GM10266 (cell line): ENCODE measurements at regions not wholly inside any gene's neighbourhood (a gene's known extent, or its start where the extent isn't known, plus 50 kb on each side); places are given as distances from the start of the nearest gene placed in this dataset.

Experiments used
- DNase-seq: peaks from one replicate; pipeline ENCODE4 v3.0.0; 2012; ENCODE audit errors: extremely low spot score
- TF ChIP-seq, protein P1 (sequence below): IDR thresholded peaks from 2 replicates; pipeline ENCODE4 v1.5.1; 2012; ENCODE audit warnings: mild to moderate bottlenecking, low read depth; ENCODE audit not compliant: control insufficient read depth, insufficient read depth; ENCODE audit errors: missing control alignments

DNA sequence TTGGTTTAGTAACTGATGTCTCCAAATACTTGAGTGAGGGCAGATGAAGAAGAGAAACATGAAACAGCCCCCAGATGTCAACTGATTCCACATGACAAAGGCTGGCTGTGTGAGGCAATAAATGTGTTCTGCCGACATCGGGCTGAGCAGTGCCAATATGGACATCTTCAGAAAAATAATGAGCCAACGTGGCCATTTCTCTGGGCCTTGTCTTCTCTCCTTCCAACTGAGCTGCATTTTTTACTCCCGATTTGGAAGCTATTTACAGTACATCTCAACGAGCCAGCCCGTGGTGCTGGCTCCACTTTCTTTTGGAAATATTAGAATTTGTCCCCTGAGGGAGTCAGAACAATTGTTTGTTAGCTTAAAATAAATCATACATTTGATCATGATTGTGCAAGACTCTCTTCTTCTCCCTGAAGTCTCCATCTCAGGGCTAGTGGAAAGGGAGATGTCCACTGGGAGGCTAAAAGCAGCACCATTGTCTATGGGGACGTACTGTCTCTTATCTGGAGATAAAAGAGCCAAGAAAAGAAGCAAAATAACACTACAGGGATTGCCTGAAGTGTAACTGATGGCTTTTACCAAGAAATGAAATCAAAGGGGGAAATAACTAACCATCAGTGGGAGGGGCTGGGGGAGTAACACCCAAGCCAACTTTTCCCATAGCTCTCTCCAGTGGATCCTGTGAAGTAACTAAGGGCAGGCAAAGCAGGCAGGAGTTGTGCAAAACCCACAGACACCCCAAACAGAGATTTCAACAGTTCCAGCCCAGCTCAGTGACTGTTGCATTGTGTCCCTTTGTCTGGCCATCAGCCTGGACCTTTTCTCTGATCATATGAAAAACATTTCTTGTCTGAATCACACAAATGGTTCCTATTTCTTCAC is 114.8 kb downstream of the RDH14 start:
- TF ChIP-seq, protein P1, sequence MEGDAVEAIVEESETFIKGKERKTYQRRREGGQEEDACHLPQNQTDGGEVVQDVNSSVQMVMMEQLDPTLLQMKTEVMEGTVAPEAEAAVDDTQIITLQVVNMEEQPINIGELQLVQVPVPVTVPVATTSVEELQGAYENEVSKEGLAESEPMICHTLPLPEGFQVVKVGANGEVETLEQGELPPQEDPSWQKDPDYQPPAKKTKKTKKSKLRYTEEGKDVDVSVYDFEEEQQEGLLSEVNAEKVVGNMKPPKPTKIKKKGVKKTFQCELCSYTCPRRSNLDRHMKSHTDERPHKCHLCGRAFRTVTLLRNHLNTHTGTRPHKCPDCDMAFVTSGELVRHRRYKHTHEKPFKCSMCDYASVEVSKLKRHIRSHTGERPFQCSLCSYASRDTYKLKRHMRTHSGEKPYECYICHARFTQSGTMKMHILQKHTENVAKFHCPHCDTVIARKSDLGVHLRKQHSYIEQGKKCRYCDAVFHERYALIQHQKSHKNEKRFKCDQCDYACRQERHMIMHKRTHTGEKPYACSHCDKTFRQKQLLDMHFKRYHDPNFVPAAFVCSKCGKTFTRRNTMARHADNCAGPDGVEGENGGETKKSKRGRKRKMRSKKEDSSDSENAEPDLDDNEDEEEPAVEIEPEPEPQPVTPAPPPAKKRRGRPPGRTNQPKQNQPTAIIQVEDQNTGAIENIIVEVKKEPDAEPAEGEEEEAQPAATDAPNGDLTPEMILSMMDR = no peak
- no peak for DNase-seq

DNA sequence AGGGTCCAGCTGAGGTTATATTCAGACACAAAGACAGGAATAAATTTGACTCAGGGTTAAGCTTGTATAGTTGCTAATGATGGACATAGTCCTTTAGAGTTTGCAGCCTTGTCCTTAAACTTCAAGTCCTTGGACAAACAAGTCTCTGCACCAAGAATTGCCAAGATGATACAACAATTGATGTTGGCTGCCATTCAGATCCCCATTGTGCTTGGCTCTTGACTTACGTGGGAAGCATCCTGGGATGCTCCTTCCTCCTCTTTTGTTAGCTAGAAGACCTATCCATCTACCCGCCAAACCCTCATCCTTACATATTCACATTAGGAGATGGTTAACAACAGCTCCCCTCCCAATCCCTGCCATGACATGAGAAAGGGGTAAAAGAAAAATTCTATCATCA is 115.6 kb downstream of the RDH14 start:
- TF ChIP-seq, protein P1 = no peak
- no peak for DNase-seq

DNA sequence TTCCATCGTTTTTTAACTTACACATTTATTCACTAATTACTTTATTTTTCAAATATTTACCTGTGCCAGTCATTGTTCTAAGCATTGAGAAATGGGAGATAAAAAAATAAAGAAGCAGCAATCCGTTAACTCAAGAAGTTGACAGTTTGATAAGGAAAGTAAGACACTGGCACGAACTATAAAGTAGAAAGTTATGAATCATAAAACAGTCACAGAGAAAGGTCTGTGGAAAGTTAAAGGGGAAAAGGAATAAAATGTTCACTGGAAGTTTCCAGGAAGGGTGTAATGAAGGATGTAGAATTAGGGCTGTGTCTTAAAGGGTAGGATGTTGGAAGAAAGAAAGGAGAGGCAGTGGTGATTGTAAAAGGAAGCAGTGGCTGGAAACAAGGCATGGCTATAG is 118.9 kb downstream of the RDH14 start:
- TF ChIP-seq, protein P1 = no peak
- no peak for DNase-seq

DNA sequence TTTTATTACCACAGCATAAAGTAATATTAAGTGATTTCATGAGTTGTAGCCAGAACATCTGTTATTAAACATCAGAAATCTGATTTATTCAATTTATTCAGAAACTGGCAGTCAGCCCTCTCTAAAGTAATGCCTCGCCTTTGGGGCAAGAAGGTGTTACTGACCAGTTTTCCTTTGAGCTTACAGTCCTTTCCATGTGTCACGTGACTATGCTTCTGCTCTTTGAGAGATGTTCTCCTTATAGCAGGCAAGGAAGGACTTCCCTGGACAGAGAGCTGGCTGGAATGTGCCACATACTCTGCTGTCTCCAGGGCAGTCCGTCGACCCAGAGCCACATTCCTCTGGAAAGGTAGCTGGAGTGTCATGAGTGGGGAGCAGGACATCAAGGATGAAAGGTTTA is 119.7 kb downstream of the RDH14 start:
- TF ChIP-seq, protein P1 = no peak
- no peak for DNase-seq

DNA sequence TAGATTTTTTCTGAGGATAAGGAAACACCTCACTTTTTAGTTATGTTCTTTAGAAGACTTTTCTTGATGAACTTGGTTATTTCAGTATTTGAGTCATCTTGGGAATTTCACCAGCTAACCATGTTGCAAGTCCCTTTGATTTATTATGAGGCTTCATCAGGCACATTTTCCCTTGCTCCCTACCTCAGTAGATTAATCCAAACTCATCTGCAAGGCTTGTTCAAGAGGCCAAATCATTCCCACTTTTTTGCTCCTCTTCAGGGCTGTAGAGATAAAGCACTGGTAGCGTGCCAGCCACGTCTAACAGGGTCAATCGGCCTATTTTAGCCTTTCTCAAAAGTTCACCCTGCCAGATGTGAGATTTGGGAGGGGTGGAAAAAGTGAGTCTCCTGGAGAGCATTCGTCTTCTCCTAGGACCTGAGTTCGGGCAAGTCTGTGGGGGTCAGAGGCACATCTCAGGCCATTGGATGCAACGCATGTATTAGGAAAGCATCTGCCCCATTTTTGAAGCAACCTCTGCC is 120.3 kb downstream of the RDH14 start:
- TF ChIP-seq, protein P1 = no peak
- DNase-seq = no peak

DNA sequence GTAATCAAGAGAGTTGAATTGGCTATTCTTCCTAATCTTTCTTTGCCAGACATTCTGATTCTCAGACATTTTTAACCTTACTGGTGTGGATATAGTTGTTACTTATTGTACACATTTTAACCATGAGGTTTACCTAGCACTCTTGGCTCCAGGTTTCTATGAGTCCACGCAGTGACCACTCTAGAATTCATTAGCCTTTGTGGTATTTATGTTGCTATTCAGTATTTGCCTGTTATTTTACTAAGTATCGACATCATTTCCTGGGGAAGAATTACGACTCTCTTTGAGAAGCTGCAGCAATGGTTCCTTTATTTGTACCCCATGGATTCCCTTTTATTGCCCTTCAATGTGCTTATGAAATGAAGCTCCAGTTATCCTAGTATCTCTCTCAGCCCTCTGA is 120.7 kb downstream of the RDH14 start:
- DNase-seq = no peak
- TF ChIP-seq, protein P1 = no peak

DNA sequence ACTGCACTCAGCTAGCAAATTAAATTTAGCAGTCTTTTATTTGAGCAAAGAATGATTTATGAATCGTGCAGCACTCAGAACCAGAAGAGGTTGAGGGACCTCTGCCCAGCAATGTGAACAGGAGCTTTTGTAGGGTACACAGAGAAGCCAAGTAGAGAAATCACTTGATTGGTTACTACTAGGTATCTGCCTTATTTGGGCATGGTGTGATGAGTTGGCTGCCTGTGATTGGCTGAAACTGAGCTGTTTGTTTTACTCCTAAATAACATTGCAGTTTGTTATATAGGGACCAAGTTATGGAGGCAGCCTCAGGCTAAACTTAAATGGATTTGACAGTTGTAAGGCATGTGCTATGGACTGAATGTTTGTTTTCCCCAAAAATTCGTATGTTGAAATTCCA is 122.5 kb downstream of the RDH14 start:
- no peak for DNase-seq
- TF ChIP-seq, protein P1 = no peak
